ENCODE measurements at regions not wholly inside any gene's neighbourhood (a gene's known extent, or its start where the extent isn't known, plus 50 kb on each side); places are given as distances from the start of the nearest gene placed in this dataset.

DNA sequence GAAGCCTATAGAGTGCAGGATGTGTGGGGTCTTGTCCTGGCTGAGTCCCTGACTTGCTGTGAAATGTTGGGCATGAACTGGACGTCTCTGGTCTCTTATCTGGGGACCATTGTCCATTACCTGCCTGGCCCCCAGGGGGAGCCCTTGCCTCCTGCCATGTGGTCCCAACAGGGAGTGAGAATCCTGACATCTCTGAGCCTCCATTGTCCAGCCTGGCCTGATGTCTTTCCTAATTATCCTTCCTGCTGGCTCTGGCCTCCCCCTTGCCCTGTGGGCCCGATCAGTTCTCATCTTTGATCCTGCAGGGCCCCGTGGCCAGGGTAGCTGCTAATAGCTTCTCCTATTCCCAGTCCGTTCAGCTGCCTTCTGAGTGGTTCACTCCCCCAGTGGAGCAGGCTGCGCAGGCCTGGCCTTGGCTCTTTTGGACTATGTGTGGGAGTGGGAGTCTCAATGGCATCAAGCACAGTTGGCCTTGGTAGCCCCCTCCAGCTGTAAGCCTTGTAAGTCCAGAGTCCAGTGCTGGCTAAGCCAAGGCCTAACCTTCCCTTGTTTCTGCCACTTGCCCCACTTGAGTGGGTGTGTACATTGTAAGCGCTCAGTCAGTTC is 77.9 kb upstream of the RALY start (continued):
- TF ChIP-seq, protein P1, sequence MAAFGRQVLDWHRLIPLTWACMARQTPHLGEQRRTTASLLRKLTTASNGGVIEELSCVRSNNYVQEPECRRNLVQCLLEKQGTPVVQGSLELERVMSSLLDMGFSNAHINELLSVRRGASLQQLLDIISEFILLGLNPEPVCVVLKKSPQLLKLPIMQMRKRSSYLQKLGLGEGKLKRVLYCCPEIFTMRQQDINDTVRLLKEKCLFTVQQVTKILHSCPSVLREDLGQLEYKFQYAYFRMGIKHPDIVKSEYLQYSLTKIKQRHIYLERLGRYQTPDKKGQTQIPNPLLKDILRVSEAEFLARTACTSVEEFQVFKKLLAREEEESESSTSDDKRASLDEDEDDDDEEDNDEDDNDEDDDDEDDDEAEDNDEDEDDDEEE (CRISPR knock-in tag; IDR thresholded peaks at IDR 0.05) = 0 out of 2 replicates have a peak, but pooled peaks have one; percentile 45
- TF ChIP-seq CBFB (CRISPR knock-in tag; IDR thresholded peaks at IDR 0.05) = no peak
- peak; percentile 36; the same call in 1 of the 2 replicates for TF ChIP-seq KDM5B (CRISPR knock-in tag; IDR thresholded peaks at IDR 0.05; ENCODE audit: borderline replicate concordance)
- peak; percentile 75; the same call in 1 of the 2 replicates for TF ChIP-seq ZNF253 (CRISPR knock-in tag; IDR thresholded peaks at IDR 0.05; ENCODE audit: borderline replicate concordance)
- no peak for TF ChIP-seq SOX6 (IDR thresholded peaks at IDR 0.05)
- TF ChIP-seq SOX6 (CRISPR knock-in tag; IDR thresholded peaks at IDR 0.05) = 0 out of 2 replicates have a peak, but pooled peaks have one; percentile 19
- TF ChIP-seq ZNF234 (CRISPR knock-in tag; conservative IDR thresholded peaks at IDR 0.05) = no peak
- TF ChIP-seq, protein P2, sequence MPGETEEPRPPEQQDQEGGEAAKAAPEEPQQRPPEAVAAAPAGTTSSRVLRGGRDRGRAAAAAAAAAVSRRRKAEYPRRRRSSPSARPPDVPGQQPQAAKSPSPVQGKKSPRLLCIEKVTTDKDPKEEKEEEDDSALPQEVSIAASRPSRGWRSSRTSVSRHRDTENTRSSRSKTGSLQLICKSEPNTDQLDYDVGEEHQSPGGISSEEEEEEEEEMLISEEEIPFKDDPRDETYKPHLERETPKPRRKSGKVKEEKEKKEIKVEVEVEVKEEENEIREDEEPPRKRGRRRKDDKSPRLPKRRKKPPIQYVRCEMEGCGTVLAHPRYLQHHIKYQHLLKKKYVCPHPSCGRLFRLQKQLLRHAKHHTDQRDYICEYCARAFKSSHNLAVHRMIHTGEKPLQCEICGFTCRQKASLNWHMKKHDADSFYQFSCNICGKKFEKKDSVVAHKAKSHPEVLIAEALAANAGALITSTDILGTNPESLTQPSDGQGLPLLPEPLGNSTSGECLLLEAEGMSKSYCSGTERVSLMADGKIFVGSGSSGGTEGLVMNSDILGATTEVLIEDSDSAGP (CRISPR knock-in tag; IDR thresholded peaks at IDR 0.05; ENCODE audit: borderline replicate concordance) = peak; percentile 24; the same call in 1 of the 2 replicates
- peak; percentile 60 for TF ChIP-seq RAD21 (CRISPR knock-in tag; IDR thresholded peaks at IDR 0.05)
- TF ChIP-seq, protein P3, sequence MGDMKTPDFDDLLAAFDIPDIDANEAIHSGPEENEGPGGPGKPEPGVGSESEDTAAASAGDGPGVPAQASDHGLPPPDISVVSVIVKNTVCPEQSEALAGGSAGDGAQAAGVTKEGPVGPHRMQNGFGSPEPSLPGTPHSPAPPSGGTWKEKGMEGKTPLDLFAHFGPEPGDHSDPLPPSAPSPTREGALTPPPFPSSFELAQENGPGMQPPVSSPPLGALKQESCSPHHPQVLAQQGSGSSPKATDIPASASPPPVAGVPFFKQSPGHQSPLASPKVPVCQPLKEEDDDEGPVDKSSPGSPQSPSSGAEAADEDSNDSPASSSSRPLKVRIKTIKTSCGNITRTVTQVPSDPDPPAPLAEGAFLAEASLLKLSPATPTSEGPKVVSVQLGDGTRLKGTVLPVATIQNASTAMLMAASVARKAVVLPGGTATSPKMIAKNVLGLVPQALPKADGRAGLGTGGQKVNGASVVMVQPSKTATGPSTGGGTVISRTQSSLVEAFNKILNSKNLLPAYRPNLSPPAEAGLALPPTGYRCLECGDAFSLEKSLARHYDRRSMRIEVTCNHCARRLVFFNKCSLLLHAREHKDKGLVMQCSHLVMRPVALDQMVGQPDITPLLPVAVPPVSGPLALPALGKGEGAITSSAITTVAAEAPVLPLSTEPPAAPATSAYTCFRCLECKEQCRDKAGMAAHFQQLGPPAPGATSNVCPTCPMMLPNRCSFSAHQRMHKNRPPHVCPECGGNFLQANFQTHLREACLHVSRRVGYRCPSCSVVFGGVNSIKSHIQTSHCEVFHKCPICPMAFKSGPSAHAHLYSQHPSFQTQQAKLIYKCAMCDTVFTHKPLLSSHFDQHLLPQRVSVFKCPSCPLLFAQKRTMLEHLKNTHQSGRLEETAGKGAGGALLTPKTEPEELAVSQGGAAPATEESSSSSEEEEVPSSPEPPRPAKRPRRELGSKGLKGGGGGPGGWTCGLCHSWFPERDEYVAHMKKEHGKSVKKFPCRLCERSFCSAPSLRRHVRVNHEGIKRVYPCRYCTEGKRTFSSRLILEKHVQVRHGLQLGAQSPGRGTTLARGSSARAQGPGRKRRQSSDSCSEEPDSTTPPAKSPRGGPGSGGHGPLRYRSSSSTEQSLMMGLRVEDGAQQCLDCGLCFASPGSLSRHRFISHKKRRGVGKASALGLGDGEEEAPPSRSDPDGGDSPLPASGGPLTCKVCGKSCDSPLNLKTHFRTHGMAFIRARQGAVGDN (CRISPR knock-in tag; IDR thresholded peaks at IDR 0.05) = peak; percentile 51
- peak; percentile 74; the same call in 1 of the 2 replicates for TF ChIP-seq ZSCAN9 (CRISPR knock-in tag; IDR thresholded peaks at IDR 0.05; ENCODE audit: borderline replicate concordance)
- no peak for TF ChIP-seq SAP130 (CRISPR knock-in tag; IDR thresholded peaks at IDR 0.05; ENCODE audit: low read depth)
- TF ChIP-seq SNAPC2 (CRISPR knock-in tag; IDR thresholded peaks at IDR 0.05) = no peak
- no peak for TF ChIP-seq ZNF496 (CRISPR knock-in tag; IDR thresholded peaks at IDR 0.05; ENCODE audit: insufficient replicate concordance)
- TF ChIP-seq, protein P4, sequence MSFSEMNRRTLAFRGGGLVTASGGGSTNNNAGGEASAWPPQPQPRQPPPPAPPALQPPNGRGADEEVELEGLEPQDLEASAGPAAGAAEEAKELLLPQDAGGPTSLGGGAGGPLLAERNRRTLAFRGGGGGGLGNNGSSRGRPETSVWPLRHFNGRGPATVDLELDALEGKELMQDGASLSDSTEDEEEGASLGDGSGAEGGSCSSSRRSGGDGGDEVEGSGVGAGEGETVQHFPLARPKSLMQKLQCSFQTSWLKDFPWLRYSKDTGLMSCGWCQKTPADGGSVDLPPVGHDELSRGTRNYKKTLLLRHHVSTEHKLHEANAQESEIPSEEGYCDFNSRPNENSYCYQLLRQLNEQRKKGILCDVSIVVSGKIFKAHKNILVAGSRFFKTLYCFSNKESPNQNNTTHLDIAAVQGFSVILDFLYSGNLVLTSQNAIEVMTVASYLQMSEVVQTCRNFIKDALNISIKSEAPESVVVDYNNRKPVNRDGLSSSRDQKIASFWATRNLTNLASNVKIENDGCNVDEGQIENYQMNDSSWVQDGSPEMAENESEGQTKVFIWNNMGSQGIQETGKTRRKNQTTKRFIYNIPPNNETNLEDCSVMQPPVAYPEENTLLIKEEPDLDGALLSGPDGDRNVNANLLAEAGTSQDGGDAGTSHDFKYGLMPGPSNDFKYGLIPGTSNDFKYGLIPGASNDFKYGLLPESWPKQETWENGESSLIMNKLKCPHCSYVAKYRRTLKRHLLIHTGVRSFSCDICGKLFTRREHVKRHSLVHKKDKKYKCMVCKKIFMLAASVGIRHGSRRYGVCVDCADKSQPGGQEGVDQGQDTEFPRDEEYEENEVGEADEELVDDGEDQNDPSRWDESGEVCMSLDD (CRISPR knock-in tag; IDR thresholded peaks at IDR 0.05; ENCODE audit: borderline replicate concordance) = no peak
- TF ChIP-seq, protein P5, sequence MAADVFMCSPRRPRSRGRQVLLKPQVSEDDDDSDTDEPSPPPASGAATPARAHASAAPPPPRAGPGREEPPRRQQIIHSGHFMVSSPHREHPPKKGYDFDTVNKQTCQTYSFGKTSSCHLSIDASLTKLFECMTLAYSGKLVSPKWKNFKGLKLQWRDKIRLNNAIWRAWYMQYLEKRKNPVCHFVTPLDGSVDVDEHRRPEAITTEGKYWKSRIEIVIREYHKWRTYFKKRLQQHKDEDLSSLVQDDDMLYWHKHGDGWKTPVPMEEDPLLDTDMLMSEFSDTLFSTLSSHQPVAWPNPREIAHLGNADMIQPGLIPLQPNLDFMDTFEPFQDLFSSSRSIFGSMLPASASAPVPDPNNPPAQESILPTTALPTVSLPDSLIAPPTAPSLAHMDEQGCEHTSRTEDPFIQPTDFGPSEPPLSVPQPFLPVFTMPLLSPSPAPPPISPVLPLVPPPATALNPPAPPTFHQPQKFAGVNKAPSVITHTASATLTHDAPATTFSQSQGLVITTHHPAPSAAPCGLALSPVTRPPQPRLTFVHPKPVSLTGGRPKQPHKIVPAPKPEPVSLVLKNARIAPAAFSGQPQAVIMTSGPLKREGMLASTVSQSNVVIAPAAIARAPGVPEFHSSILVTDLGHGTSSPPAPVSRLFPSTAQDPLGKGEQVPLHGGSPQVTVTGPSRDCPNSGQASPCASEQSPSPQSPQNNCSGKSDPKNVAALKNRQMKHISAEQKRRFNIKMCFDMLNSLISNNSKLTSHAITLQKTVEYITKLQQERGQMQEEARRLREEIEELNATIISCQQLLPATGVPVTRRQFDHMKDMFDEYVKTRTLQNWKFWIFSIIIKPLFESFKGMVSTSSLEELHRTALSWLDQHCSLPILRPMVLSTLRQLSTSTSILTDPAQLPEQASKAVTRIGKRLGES (CRISPR knock-in tag; IDR thresholded peaks at IDR 0.05; ENCODE audit: borderline replicate concordance) = no peak
